ENCODE measurements at regions not wholly inside any gene's neighbourhood (a gene's known extent, or its start where the extent isn't known, plus 50 kb on each side); places are given as distances from the start of the nearest gene placed in this dataset.

- Mint-ChIP-seq H3K27ac (no peak overlapping the region), H3K4me1 (peaks cover 16% of the 10 kb centered on the region), H3K27me3 (peaks cover 34% of the 10 kb centered on the region), H3K36me3 (ENCODE audit: low read depth) (no peaks in the 10 kb centered on the region), H3K4me3 (no peak overlapping the region), H3K9me3 (no peaks in the 10 kb centered on the region)
- ChIA-PET CTCF (interaction anchor here (0.9 kb wide), 1 partner anchor 93 kb away, joined by 3 read pairs; no protein-coding TSS in a partner anchor), POLR2A (no interaction called here)
- no peak for DNase-seq
These were observed 59.6 kb upstream of the PITRM1 start for GRCh38 chr10:3231951-3232730.

GRCh38 chr10:3229815-3230214, 57.2 kb upstream of the PITRM1 start:
- CTCF ChIA-PET = interaction anchor here (0.8 kb wide), 1 partner anchor 10 kb away, joined by 3 read pairs; no protein-coding TSS in a partner anchor
- Mint-ChIP-seq H3K9me3 (no peaks in the 10 kb centered on the region), H3K4me1 (peaks cover 17% of the 10 kb centered on the region), H3K4me3 (no peak overlapping the region), H3K27ac (no peak overlapping the region), H3K36me3 (ENCODE audit: low read depth) (no peaks in the 10 kb centered on the region), H3K27me3 (peaks cover 38% of the 10 kb centered on the region)
- no peak for DNase-seq
- POLR2A ChIA-PET = no interaction called here

GRCh38 chr10:3228629-3228945, 56.0 kb upstream of the PITRM1 start:
- H3K27ac Mint-ChIP-seq = no peak overlapping the region
- POLR2A ChIA-PET = no interaction called here
- CTCF ChIA-PET = no interaction called here

GRCh38 chr10:3226960-3227744, 54.6 kb upstream of the PITRM1 start:
- H3K27me3 Mint-ChIP-seq = peaks cover 24% of the 10 kb centered on the region
- CTCF ChIA-PET = no interaction called here

More at GRCh38 chr10:3228629-3228945, 56.0 kb upstream of the PITRM1 start:
- H3K4me1 Mint-ChIP-seq = peaks cover 17% of the 10 kb centered on the region
- H3K9me3 Mint-ChIP-seq = no peaks in the 10 kb centered on the region
- H3K36me3 Mint-ChIP-seq (ENCODE audit: low read depth) = no peaks in the 10 kb centered on the region
- peaks cover 37% of the 10 kb centered on the region for H3K27me3 Mint-ChIP-seq
- H3K4me3 Mint-ChIP-seq = no peak overlapping the region
- no peak for DNase-seq

GRCh38 chr10:3225561-3225960, 53.0 kb upstream of the PITRM1 start:
- Mint-ChIP-seq H3K27ac (no peak overlapping the region), H3K36me3 (ENCODE audit: low read depth) (no peaks in the 10 kb centered on the region), H3K9me3 (no peaks in the 10 kb centered on the region), H3K4me1 (peaks cover 17% of the 10 kb centered on the region), H3K27me3 (peaks cover 20% of the 10 kb centered on the region), H3K4me3 (no peak overlapping the region)
- ChIA-PET CTCF (no interaction called here), POLR2A (no interaction called here)
- no peak for DNase-seq

More at GRCh38 chr10:3226960-3227744, 54.6 kb upstream of the PITRM1 start:
- DNase-seq = no peak
- Mint-ChIP-seq H3K27ac (no peak overlapping the region), H3K9me3 (no peaks in the 10 kb centered on the region), H3K4me1 (peaks cover 17% of the 10 kb centered on the region), H3K4me3 (no peak overlapping the region), H3K36me3 (ENCODE audit: low read depth) (no peaks in the 10 kb centered on the region)
- POLR2A ChIA-PET = no interaction called here

- ChIA-PET CTCF (no interaction called here), POLR2A (no interaction called here)
- no peaks in the 10 kb centered on the region for H3K9me3 Mint-ChIP-seq
- no peak overlapping the region for H3K27ac Mint-ChIP-seq
- H3K36me3 Mint-ChIP-seq (ENCODE audit: low read depth) = no peaks in the 10 kb centered on the region
- peaks cover 17% of the 10 kb centered on the region for H3K4me1 Mint-ChIP-seq
- DNase-seq = no peak
- H3K4me3 Mint-ChIP-seq = no peak overlapping the region
- H3K27me3 Mint-ChIP-seq = peaks cover 20% of the 10 kb centered on the region
These were observed 51.7 kb upstream of the PITRM1 start for GRCh38 chr10:3224241-3224640.

GRCh38 chr10:3222626-3223025, 50.0 kb upstream of the PITRM1 start:
- no peak for DNase-seq
- Mint-ChIP-seq H3K27me3 (peaks cover 12% of the 10 kb centered on the region), H3K4me3 (no peak overlapping the region), H3K36me3 (ENCODE audit: low read depth) (no peaks in the 10 kb centered on the region), H3K9me3 (no peaks in the 10 kb centered on the region), H3K4me1 (peaks cover 7% of the 10 kb centered on the region), H3K27ac (no peak overlapping the region)
- ChIA-PET POLR2A (no interaction called here), CTCF (no interaction called here)
